Loucy (cell line): ENCODE measurements at regions not wholly inside any gene's neighbourhood (a gene's known extent, or its start where the extent isn't known, plus 50 kb on each side); places are given as distances from the start of the nearest gene placed in this dataset.
"Not testable (repeated sequence)": the region's sequence is repeated elsewhere in the genome, so short reads cannot be mapped to it uniquely, and the experiment has no call there.

Source experiments
- H2AFZ ChIP-seq: fragments of 200-600 bp; sonication (generic); 2 replicates; pipeline ENCODE4 v1.6.0; 2016; ENCODE audit warnings: antibody characterized with exemption, mild to moderate bottlenecking, low read length, moderate library complexity
- H3F3A ChIP-seq: fragments of 200-600 bp; 2 replicates; pipeline ENCODE4 v1.6.0; 2016; ENCODE audit warnings: antibody characterized with exemption, low read depth, mild to moderate bottlenecking
- H3K27me3 ChIP-seq: fragments of 200-600 bp; sonication (generic); 2 replicates; pipeline ENCODE4 v1.6.1; 2014; ENCODE audit warnings: low read length, mild to moderate bottlenecking; ENCODE audit not compliant: insufficient read depth, poor library complexity, severe bottlenecking
- H3K36me3 ChIP-seq: fragments of 200-600 bp; sonication (generic); 2 replicates; pipeline ENCODE4 v1.6.1; 2016; ENCODE audit warnings: low read length; ENCODE audit not compliant: insufficient read depth
- H3K4me1 ChIP-seq: fragments of 200-600 bp; sonication (generic); 2 replicates; pipeline ENCODE4 v1.5.1; 2014; ENCODE audit warnings: low read length, mild to moderate bottlenecking; ENCODE audit not compliant: insufficient read depth, poor library complexity, severe bottlenecking
- H3K4me2 ChIP-seq: fragments of 200-600 bp; sonication (generic); 2 replicates; pipeline ENCODE4 v1.6.0; 2014; ENCODE audit warnings: antibody characterized with exemption, low read length, low read depth, mild to moderate bottlenecking; ENCODE audit not compliant: poor library complexity, severe bottlenecking
- H3K4me3 ChIP-seq: fragments of 200-600 bp; sonication (generic); 2 replicates; pipeline ENCODE4 v1.5.1; 2014; ENCODE audit warnings: low read length, mild to moderate bottlenecking, mixed read lengths; ENCODE audit not compliant: poor library complexity, severe bottlenecking
- H3K79me2 ChIP-seq: fragments of 200-600 bp; sonication (generic); 2 replicates; pipeline ENCODE4 v1.6.1; 2014; ENCODE audit warnings: low read length; ENCODE audit not compliant: insufficient read depth
- H3K9ac ChIP-seq: fragments of 200-600 bp; sonication (generic); 2 replicates; pipeline ENCODE4 v1.6.0; 2014; ENCODE audit warnings: mild to moderate bottlenecking, low read depth, low read length, moderate library complexity; ENCODE audit not compliant: poor library complexity, severe bottlenecking
- H3K9me2 ChIP-seq: fragments of 200-600 bp; sonication (generic); replicated peaks from 2 replicates; pipeline ENCODE4 v1.6.1; 2016; ENCODE audit warnings: low read depth, low read length, mixed read lengths
- H3K9me3 ChIP-seq: fragments of 200-600 bp; sonication (generic); 2 replicates; pipeline ENCODE4 v1.6.1; 2014; ENCODE audit warnings: mild to moderate bottlenecking, antibody characterized with exemption, low read length, low read depth; ENCODE audit not compliant: insufficient read depth
- H4K20me1 ChIP-seq: fragments of 200-600 bp; sonication (generic); 2 replicates; pipeline ENCODE4 v1.6.0; 2014; ENCODE audit warnings: antibody characterized with exemption, low read length, mild to moderate bottlenecking; ENCODE audit not compliant: insufficient read depth, poor library complexity, severe bottlenecking
- CTCF ChIP-seq: fragments of 200-600 bp; sonication (generic); conservative IDR thresholded peaks from 2 replicates; pipeline ENCODE4 v1.5.1; 2014; ENCODE audit warnings: mild to moderate bottlenecking, antibody characterized with exemption, low read length
- EZH2phosphoT487 ChIP-seq: fragments of 200-600 bp; IDR thresholded peaks from 2 replicates; pipeline ENCODE4 v1.6.1; 2018; ENCODE audit warnings: antibody characterized with exemption, mild to moderate bottlenecking, moderate library complexity, borderline replicate concordance

- no peaks in the 10 kb centered on the region for H3K36me3 ChIP-seq
- H3K79me2 ChIP-seq: no peaks in the 10 kb centered on the region
- no peaks in the 10 kb centered on the region for H4K20me1 ChIP-seq
- no peak overlapping the region for H3K4me3 ChIP-seq
- no peaks in the 10 kb centered on the region for H3K9me2 ChIP-seq
- H3K27me3 ChIP-seq: no peaks in the 10 kb centered on the region
- no peaks in the 10 kb centered on the region for H3F3A ChIP-seq
- no peak overlapping the region for H2AFZ ChIP-seq
- peak overlapping the region; percentile 27 for H3K9ac ChIP-seq
- no peak for TF ChIP-seq CTCF
- TF ChIP-seq EZH2phosphoT487: no peak
- no peaks in the 10 kb centered on the region for H3K9me3 ChIP-seq
- H3K4me1 ChIP-seq: peaks cover 15% of the 10 kb centered on the region
- H3K4me2 ChIP-seq: peak overlapping the region; percentile 29
Measured at GRCh38 chr3:127074900-127075360, 92.0 kb downstream of the PLXNA1 start.

GRCh38 chr3:127076166-127076992, 93.5 kb downstream of the PLXNA1 start:
- not testable (repeated sequence) for H3K4me3 ChIP-seq, H3K27me3 ChIP-seq, H3K9me2 ChIP-seq, H3K9me3 ChIP-seq, H3K9ac ChIP-seq, H3K79me2 ChIP-seq, H4K20me1 ChIP-seq, H2AFZ ChIP-seq, H3K4me2 ChIP-seq, H3K36me3 ChIP-seq, H3F3A ChIP-seq
- H3K4me1 ChIP-seq: peaks cover 15% of the 10 kb centered on the region

- H3K4me2 ChIP-seq: no peak overlapping the region
- no peaks in the 10 kb centered on the region for H3K27me3 ChIP-seq
- TF ChIP-seq CTCF: no peak
- no peak for TF ChIP-seq EZH2phosphoT487
- no peaks in the 10 kb centered on the region for H4K20me1 ChIP-seq
- no peaks in the 10 kb centered on the region for H3K9me2 ChIP-seq
- no peaks in the 10 kb centered on the region for H3K9me3 ChIP-seq
- no peaks in the 10 kb centered on the region for H3K36me3 ChIP-seq
- no peaks in the 10 kb centered on the region for H3F3A ChIP-seq
- no peak overlapping the region for H3K4me3 ChIP-seq
- H3K4me1 ChIP-seq: peaks cover 15% of the 10 kb centered on the region
- no peak overlapping the region for H2AFZ ChIP-seq
- no peak overlapping the region for H3K9ac ChIP-seq
- H3K79me2 ChIP-seq: no peaks in the 10 kb centered on the region
Measured at GRCh38 chr3:127077068-127077467, 94.2 kb downstream of the PLXNA1 start.
